B cell (primary cell): ENCODE measurements at regions not wholly inside any gene's neighbourhood (a gene's known extent, or its start where the extent isn't known, plus 50 kb on each side); places are given as distances from the start of the nearest gene placed in this dataset.

Source experiments
- EZH2 ChIP-seq: IDR thresholded peaks from 2 replicates; pipeline ENCODE4 v1.6.1; 2012; ENCODE audit warnings: borderline replicate concordance, low read depth, mild to moderate bottlenecking, moderate library complexity, low read length; ENCODE audit not compliant: insufficient read depth, poor library complexity, severe bottlenecking
- TF ChIP-seq, protein P1 (sequence below): fragments of 200-600 bp; IDR thresholded peaks from one replicate; pipeline ENCODE4 v1.8.0; 2022; ENCODE audit warnings: antibody characterized with exemption, mild to moderate bottlenecking

DNA sequence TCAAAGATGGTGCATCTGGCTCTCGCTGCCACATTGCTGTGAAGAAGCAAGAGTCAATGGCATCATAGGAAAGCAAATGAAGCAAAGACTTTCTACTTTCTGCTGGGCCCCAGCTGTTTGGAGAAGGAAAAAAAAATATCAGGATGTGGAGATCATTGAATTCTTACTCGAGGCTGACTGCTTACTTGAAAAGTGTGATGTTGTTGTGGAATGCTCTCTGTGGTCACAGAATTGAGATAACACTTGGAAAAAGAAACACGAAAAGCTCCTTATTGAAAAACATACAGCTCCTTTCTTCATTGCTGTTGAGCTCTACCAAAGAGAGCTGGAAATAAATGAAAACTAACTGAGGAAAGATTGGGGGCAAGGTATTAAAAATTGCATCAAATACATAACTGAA is 157.4 kb upstream of the TBX20 start:
- TF ChIP-seq EZH2, result no peak
- TF ChIP-seq, protein P1, sequence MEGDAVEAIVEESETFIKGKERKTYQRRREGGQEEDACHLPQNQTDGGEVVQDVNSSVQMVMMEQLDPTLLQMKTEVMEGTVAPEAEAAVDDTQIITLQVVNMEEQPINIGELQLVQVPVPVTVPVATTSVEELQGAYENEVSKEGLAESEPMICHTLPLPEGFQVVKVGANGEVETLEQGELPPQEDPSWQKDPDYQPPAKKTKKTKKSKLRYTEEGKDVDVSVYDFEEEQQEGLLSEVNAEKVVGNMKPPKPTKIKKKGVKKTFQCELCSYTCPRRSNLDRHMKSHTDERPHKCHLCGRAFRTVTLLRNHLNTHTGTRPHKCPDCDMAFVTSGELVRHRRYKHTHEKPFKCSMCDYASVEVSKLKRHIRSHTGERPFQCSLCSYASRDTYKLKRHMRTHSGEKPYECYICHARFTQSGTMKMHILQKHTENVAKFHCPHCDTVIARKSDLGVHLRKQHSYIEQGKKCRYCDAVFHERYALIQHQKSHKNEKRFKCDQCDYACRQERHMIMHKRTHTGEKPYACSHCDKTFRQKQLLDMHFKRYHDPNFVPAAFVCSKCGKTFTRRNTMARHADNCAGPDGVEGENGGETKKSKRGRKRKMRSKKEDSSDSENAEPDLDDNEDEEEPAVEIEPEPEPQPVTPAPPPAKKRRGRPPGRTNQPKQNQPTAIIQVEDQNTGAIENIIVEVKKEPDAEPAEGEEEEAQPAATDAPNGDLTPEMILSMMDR, result no peak
